ENCODE measurements at regions not wholly inside any gene's neighbourhood (a gene's known extent, or its start where the extent isn't known, plus 50 kb on each side); places are given as distances from the start of the nearest gene placed in this dataset.

GRCh38 chr2:12205086-12205485 lies 458.7 kb downstream of the LPIN1 start:
- DNase-seq (ENCODE audit: low read depth in 3 of 3), result no peak

GRCh38 chr2:12207491-12207890 lies 461.1 kb downstream of the LPIN1 start:
- no peak for DNase-seq (ENCODE audit: low read depth in 3 of 3)

GRCh38 chr2:12210016-12210933 lies 463.8 kb downstream of the LPIN1 start:
- no peak for DNase-seq (ENCODE audit: low read depth in 3 of 3)

GRCh38 chr2:12211326-12212175 lies 465.1 kb downstream of the LPIN1 start:
- no peak for DNase-seq (ENCODE audit: low read depth in 3 of 3)

GRCh38 chr2:12212841-12213597 lies 466.6 kb downstream of the LPIN1 start:
- no peak for DNase-seq (ENCODE audit: low read depth in 3 of 3)

- DNase-seq (ENCODE audit: low read depth in 3 of 3), result no peak
These were observed 470.7 kb downstream of the LPIN1 start for GRCh38 chr2:12217175-12217574.

GRCh38 chr2:12219761-12220160 lies 473.3 kb downstream of the LPIN1 start:
- DNase-seq (ENCODE audit: low read depth in 3 of 3), result no peak

GRCh38 chr2:12221584-12221983 lies 475.2 kb downstream of the LPIN1 start:
- DNase-seq (ENCODE audit: low read depth in 3 of 3), result no peak

GRCh38 chr2:12222554-12222953 lies 476.1 kb downstream of the LPIN1 start:
- DNase-seq (ENCODE audit: low read depth in 3 of 3), result no peak

- no peak for DNase-seq (ENCODE audit: low read depth in 3 of 3)
These were observed 477.3 kb downstream of the LPIN1 start for GRCh38 chr2:12223732-12224131.

GRCh38 chr2:12226653-12227052 lies 480.2 kb downstream of the LPIN1 start:
- DNase-seq (ENCODE audit: low read depth in 3 of 3), result no peak

- no peak for DNase-seq (ENCODE audit: low read depth in 3 of 3)
These were observed 481.6 kb downstream of the LPIN1 start for GRCh38 chr2:12227941-12228608.

GRCh38 chr2:12231288-12231687 lies 484.9 kb downstream of the LPIN1 start:
- no peak for DNase-seq (ENCODE audit: low read depth in 3 of 3)

- no peak for DNase-seq (ENCODE audit: low read depth in 3 of 3)
These were observed 483.9 kb upstream of the TRIB2 start for GRCh38 chr2:12232876-12233275.

GRCh38 chr2:12236136-12236844 lies 480.4 kb upstream of the TRIB2 start:
- no peak for DNase-seq (ENCODE audit: low read depth in 3 of 3)

- no peak for DNase-seq (ENCODE audit: low read depth in 3 of 3)
These were observed 476.5 kb upstream of the TRIB2 start for GRCh38 chr2:12240206-12240605.

- no peak for DNase-seq (ENCODE audit: low read depth in 3 of 3)
These were observed 473.4 kb upstream of the TRIB2 start for GRCh38 chr2:12243381-12243780.

GRCh38 chr2:12244070-12244469 lies 472.7 kb upstream of the TRIB2 start:
- no peak for DNase-seq (ENCODE audit: low read depth in 3 of 3)

GRCh38 chr2:12251121-12251520 lies 465.6 kb upstream of the TRIB2 start:
- DNase-seq (ENCODE audit: low read depth in 3 of 3), result no peak

GRCh38 chr2:12251749-12252148 lies 465.0 kb upstream of the TRIB2 start:
- no peak for DNase-seq (ENCODE audit: low read depth in 3 of 3)
